Stimulated activated CD8-positive, alpha-beta memory T cell treated with anti-CD3 and anti-CD28 coated beads, Interleukin-4, amount 100 ng/mL, for 48 hours (primary cell): ENCODE measurements at regions not wholly inside any gene's neighbourhood (a gene's known extent, or its start where the extent isn't known, plus 50 kb on each side); places are given as distances from the start of the nearest gene placed in this dataset.

Source experiments
- DNase-seq: peaks from one replicate; pipeline ENCODE4 v3.0.0-alpha.2; 2020

GRCh38 chr6:147088861-147089260, 115.4 kb upstream of the STXBP5 start:
- no peak for DNase-seq

DNA sequence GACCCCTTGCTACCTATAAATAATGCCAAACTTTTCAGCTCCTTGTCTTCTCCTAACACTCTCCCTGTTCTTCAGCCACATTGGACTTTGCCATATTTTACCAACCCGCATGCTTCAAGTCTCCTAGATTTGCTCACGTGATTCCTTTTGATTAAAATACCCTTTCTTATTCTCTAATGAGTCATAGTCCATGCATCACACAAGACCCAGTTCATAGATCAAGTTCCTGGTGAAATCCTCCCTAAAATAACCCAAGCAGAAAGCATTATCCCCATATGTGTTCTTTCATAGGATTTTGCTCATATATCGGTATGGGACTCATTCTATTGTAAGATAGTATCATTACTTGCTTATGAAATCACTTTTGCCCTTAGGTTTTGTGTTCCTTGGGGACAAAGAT, 108.9 kb upstream of the STXBP5 start:
- no peak for DNase-seq

GRCh38 chr6:147099974-147100373, 104.2 kb upstream of the STXBP5 start:
- DNase-seq = no peak

GRCh38 chr6:147103007-147103406, 101.2 kb upstream of the STXBP5 start:
- DNase-seq = no peak

- DNase-seq = no peak
These were observed 100.5 kb upstream of the STXBP5 start for GRCh38 chr6:147103694-147104093.

- DNase-seq = no peak
These were observed 98.4 kb upstream of the STXBP5 start for GRCh38 chr6:147105786-147106185.

- DNase-seq = no peak
These were observed 97.3 kb upstream of the STXBP5 start for GRCh38 chr6:147106759-147107401.

DNA sequence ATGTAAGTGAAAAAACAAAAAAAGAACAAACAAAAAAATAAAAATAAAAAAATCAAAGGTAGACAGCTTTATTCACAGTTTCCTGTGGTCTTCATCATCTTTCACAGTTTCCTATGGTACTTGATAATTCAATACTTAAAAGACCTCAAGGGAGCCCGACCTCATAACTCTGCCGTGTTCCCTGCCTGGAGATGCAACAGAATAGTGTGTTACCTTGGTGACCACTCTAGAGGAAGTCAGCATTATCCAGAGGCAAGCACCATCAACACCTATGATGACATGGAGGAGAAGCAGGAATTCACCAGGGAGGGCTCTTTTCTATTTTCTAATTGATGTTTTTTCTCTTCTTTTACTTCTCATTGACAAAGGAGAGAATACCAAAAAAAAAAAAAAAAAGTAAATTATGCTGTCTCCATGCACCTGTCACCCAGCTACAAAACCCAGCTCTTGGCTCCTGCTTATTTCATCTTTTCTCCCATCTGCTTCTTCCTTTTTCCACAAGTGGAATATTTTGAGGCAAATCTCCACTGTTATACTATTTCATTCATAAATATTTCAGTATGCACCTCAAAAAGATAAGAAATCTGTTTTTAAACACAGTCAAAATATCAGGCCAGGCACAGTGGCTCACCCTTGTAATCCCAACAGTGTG, 95.8 kb upstream of the STXBP5 start:
- no peak for DNase-seq

- DNase-seq = no peak
These were observed 94.5 kb upstream of the STXBP5 start for GRCh38 chr6:147109707-147110106.

DNA sequence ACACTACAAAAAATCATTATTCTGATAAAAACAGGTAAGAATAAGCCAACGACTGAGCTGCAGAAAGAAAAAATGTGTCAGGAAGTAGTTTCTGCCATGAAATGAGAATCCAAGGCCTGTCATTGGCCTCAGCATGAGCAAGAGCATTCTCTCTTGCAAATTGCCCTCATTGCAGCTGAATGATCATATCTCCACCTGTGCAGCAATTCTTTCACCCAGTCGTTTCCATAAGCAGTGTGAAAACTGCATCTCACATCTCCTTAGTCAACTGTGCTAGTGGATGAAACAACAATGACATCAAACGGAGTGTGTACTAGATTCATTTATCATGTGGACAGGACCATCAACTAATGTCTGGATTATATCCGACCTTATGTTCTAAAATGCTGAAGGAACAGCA, 88.2 kb upstream of the STXBP5 start:
- DNase-seq = no peak

GRCh38 chr6:147117011-147117410, 87.2 kb upstream of the STXBP5 start:
- no peak for DNase-seq

DNA sequence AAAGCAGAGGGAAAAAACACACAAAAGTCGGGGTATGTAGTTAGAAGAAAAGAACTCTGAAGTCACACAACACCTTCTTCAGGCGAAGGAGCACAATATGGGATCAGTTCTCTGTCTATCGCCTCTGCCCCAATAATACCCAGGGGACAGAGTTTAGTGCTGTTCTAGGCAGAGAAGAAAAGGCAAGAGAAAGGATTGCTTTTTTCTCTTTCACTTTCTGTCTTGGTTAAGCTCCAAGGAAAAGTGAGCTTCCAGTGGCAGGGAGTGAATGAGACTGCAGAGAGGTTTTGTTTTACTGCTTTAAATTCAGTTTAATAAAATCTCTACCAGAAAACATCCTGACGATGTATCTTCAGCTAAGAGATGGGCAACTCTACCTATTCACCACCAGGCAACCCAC, 86.6 kb upstream of the STXBP5 start:
- DNase-seq = no peak

DNA sequence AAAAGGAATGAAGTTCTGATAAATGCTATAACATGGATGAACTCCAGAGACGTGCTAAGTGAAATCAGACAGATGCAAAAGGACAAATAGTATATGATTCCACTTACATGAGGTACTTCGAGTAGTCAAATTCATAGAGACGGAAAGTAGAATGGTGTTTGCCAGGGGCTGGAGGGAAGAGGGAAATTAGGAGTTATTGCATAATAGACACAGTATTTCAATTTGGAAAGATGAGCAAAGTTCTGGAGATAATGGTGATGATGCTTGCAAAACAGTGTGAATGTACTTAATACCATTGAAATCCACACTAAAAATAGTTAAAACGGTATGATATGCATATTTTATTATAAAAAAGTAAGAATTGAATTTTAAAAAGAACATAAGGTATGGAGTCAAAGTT, 84.9 kb upstream of the STXBP5 start:
- no peak for DNase-seq

DNA sequence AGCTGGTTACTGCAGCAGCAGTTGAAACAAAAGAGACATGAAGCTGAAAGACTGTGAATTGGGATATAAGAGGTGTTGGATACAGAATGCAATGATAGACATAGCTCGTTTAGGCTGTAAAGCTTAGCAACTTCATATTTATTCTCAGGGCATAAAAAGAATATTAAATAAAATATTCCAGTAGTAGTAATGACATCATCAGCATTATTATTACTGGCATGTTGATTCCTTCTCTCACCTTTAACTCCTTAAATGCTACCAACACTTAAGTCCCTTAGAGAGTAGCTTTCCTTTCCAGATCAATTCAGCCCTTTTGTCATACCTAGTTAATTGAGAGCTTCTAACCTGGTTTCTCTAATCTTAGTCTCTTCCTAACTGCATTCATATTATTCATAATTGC, 81.4 kb upstream of the STXBP5 start:
- DNase-seq = no peak

DNA sequence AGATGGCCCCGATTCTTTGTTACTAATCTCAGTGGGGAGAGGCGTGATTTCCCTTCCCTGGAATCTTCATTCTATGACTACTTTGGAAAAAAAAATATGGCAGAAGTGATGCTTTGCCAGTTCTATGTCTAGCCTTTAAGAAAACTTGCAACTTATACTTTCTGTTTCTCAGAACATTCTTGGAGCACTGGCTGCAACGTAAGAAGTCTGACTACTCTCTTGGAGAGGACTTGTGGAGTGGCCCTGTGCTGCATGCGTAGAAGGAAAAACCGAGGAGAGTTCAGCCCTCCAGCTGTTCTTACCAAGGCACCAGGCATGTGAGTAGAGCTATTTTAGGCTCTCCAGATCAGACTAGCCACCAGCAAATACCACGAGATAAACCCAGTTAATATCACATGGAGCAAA, 77.6 kb upstream of the STXBP5 start:
- no peak for DNase-seq

DNA sequence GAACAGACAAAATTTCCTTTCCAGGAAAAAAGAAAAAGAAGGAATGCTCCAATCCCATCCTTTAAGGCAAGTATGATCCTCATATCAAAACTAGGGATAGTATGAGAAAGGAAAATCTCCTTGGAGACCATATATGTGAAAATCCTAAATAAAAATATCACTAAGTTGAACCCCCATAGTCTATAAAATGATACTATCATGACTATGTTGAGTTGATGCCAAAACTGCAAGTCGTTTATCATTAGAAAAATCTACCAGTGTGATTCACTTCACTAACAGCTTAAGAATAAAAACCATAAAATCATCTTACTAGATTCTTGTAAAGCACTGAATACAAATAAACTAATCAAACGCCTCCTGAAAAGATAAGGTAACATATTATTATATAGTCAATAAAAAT, 76.6 kb upstream of the STXBP5 start:
- no peak for DNase-seq

DNA sequence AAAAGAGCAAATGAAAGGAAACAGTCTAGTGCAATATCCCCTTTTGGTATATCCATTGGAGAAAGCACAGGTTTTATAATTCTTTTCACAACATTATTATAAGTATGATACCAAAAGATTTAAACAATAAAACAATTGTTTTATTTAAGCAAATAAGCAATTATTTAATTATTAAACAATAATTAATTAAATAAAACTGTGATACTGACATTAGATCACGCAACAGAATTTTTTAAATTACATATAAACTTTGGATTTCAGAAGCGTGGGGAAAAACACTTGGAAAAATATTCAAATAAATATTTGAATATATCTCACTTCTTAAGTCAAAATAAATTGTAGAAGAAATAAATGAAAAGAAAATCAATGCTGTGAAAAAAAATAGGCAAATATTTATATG, 76.2 kb upstream of the STXBP5 start:
- DNase-seq = no peak

DNA sequence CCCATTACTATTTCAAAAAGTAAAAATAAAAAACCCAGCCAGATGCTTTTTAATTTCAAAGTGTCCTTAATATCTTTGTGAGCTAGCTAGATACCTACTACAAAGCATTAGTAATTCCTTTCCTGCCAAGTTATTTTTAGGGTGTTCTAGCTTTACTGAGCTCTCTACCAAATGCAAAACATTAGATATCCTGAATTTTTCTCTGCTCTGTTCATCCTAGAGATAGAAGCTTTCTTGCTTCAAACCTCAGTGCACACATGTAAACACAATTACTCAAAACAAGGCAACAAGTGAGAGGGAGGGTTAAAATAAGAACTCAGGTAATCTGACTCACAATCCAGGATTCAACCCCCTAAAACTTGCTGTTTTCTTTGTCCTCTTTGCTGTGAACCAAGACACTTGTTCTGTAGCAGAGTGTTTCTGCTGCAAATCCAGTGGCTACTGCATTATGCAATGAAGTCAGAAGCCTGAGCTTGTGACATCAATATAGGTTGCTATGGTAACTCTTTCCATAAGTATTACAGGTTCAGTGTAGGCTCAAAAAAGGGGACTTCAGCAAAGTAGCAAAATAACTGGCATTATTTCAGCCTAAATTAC, 72.6 kb upstream of the STXBP5 start:
- DNase-seq = no peak

GRCh38 chr6:147132889-147133288, 71.3 kb upstream of the STXBP5 start:
- DNase-seq = no peak

DNA sequence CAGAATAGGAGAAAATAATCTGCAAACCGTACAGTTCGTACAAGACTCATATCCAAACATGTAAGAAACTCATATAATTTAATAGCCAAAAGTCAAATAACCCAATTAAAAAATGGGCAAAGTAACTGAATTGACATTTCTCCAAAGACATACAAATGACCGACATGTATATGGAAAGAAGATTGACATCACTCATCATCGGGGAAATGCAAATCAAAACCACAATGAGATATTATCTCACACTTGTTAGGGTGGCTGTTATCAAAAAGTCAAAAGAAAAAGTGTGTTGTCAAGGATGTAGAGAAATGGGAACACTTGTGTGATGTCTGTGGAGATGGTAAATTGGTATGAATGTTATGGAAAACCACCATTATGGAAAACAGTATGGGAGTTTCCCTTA, 70.5 kb upstream of the STXBP5 start:
- no peak for DNase-seq

DNA sequence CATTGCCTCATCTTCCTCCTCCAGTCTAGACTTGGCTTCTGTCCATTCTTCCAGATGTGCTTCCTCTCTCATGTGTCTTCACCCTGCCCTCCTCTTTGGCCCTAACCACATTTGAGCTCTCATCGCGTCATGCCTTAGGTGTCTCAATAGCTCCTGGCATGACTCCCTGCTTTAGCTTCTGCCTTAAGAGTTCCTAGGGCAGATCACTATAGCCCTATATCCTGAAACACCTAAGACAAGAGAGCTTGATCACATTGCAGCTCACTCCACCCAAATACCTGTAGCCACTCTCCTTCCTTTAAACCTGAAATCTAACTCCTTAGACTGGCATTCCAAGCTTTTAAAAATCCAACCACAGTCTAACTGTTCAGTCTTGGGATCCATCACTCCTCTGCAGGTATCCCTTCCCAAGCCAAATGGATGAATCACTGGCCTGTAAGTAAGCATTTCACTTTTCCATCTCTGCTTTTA, 69.0 kb upstream of the STXBP5 start:
- no peak for DNase-seq

GRCh38 chr6:147136057-147136456, 68.2 kb upstream of the STXBP5 start:
- DNase-seq = no peak

DNA sequence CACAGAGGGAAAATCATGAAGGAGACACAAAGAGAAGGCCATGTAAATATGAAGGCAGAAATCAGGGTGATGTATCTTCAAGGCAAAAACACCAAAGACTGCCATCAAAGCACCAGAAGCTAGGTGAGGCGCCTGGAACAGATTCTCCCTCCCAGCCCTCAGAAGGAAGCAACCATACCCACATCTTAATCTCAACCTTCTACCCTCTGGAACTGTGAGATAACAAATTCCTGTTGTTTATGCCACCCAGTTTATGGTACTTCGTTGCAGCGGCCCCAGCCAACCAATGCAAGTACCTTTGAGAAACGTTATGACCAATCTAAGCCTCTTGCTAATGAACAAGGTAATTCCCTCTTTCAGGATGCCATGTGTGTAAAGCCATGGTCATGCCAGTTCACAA, 66.2 kb upstream of the STXBP5 start:
- DNase-seq = no peak

GRCh38 chr6:147138835-147139234, 65.4 kb upstream of the STXBP5 start:
- DNase-seq = no peak
